ENCODE measurements at regions not wholly inside any gene's neighbourhood (a gene's known extent, or its start where the extent isn't known, plus 50 kb on each side); places are given as distances from the start of the nearest gene placed in this dataset.

DNA sequence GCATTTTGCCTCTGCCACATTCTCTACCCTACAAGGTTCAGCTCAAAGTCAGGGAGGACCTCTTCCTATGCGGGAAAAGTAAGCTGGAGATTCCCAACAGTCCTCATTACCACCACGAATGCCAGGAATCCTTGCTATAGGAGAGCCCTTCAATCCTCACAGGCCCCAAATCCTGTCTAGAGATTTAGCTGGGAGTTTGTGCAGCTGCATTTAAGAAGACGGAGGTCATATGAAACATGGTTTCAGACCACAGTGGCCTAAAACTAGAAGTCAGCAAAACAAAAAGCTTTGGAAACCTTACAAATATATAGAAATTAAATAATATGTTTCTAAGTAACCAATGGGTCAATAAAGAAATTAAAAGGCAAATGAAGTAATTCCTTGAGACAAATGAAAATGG, 415.3 kb upstream of the SETBP1 start:
- TF ChIP-seq EP300 (IDR thresholded peaks at IDR 0.05): no peak
- TF ChIP-seq, protein P1, sequence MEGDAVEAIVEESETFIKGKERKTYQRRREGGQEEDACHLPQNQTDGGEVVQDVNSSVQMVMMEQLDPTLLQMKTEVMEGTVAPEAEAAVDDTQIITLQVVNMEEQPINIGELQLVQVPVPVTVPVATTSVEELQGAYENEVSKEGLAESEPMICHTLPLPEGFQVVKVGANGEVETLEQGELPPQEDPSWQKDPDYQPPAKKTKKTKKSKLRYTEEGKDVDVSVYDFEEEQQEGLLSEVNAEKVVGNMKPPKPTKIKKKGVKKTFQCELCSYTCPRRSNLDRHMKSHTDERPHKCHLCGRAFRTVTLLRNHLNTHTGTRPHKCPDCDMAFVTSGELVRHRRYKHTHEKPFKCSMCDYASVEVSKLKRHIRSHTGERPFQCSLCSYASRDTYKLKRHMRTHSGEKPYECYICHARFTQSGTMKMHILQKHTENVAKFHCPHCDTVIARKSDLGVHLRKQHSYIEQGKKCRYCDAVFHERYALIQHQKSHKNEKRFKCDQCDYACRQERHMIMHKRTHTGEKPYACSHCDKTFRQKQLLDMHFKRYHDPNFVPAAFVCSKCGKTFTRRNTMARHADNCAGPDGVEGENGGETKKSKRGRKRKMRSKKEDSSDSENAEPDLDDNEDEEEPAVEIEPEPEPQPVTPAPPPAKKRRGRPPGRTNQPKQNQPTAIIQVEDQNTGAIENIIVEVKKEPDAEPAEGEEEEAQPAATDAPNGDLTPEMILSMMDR (IDR thresholded peaks at IDR 0.05): no peak
- TF ChIP-seq POLR2AphosphoS5 (IDR thresholded peaks at IDR 0.05): no peak
- no peak for TF ChIP-seq POLR2A (IDR thresholded peaks at IDR 0.05)
- WGBS: 89% methylated on average over 3 of the region's 3 CpGs
- Histone ChIP-seq H3K27ac (no peak overlapping the region), H3K27me3 (no peaks in the 10 kb centered on the region), H3K36me3 (no peaks in the 10 kb centered on the region), H3K4me1 (no peaks in the 10 kb centered on the region), H3K9me3 (peaks cover 7% of the 10 kb centered on the region), H3K4me3 (no peak overlapping the region)
- DNase-seq (ENCODE audit: low spot score in 2 of 2): no peak

DNA sequence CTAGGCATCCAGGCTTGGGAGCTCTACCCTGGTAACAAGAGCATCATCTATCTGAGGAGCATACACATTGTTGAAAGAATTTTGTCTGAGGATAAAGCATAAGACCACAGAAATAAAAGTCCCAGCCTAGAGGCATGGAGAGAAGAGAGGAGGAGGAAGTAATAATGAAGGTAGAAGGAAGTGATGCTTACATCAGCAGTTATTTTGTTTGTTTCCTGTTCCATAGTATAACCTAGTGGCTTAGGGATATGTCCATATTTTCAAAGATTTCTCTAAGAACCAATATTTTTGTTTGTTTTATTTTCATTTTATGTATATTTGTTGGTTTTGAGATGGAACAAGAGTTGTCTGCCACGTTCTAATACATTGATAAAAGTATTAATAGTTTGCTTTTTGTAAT, 407.4 kb upstream of the SETBP1 start:
- TF ChIP-seq POLR2AphosphoS5 (IDR thresholded peaks at IDR 0.05): no peak
- TF ChIP-seq, protein P1 (IDR thresholded peaks at IDR 0.05): no peak
- no peak for TF ChIP-seq EP300 (IDR thresholded peaks at IDR 0.05)
- TF ChIP-seq POLR2A (IDR thresholded peaks at IDR 0.05): no peak
- no peaks in the 10 kb centered on the region for H3K36me3 ChIP-seq
- no peaks in the 10 kb centered on the region for H3K9me3 ChIP-seq
- no peak overlapping the region for H3K4me3 ChIP-seq
- H3K27ac ChIP-seq: no peak overlapping the region
- no peaks in the 10 kb centered on the region for H3K27me3 ChIP-seq
- WGBS: 71% methylated on average over 1 of the region's 1 CpG
- no peaks in the 10 kb centered on the region for H3K4me1 ChIP-seq
- no peak for DNase-seq (ENCODE audit: low spot score in 2 of 2)

DNA sequence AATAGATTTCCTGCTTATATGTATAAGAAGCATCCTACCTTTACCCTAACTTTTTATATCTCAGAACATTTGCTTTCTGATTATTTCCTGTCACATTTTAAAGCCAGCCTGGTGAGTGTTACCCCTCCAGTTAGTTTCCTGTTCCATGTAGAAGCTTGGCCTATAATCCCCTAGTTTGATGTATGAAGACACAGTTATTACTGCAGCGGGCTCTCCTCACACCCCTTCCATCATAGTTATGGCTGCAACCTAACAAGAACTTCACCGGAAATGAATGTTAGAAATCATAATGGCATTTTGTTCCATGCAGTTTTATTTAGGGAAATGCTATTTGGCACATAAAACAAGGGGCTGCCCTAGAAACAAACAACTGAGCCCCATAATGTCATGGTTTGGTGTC, 400.2 kb upstream of the SETBP1 start:
- WGBS: 78% methylated on average over 2 of the region's 2 CpGs
- Histone ChIP-seq H3K4me1 (no peaks in the 10 kb centered on the region), H3K4me3 (no peak overlapping the region), H3K27me3 (no peaks in the 10 kb centered on the region), H3K36me3 (no peaks in the 10 kb centered on the region), H3K9me3 (no peaks in the 10 kb centered on the region), H3K27ac (no peak overlapping the region)
- DNase-seq (ENCODE audit: low spot score in 2 of 2): no peak
- TF ChIP-seq EP300 (IDR thresholded peaks at IDR 0.05) (no peak), POLR2AphosphoS5 (IDR thresholded peaks at IDR 0.05) (no peak), POLR2A (IDR thresholded peaks at IDR 0.05) (no peak)
- TF ChIP-seq, protein P1 (IDR thresholded peaks at IDR 0.05): no peak

DNA sequence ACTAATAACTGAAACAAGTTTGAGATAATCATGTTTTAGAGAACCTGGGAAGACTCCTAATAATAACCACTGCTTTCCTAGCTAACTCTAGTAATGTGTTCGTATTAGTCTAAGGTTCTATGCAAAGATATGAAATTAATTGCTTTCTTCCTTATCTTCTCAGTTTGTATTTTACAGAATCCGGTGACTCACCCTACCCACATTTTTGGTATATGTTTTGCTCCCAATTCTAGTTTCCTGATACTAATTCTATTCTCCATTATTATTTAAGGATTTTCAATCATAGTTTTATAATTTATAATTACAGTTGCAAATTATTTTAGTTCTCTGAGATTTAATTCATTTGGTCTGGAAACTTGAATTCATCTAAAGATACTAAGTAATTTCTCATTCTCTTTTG, 394.6 kb upstream of the SETBP1 start:
- no peak for DNase-seq (ENCODE audit: low spot score in 2 of 2)
- Histone ChIP-seq H3K27ac (no peak overlapping the region), H3K4me3 (no peak overlapping the region), H3K36me3 (no peaks in the 10 kb centered on the region), H3K9me3 (no peaks in the 10 kb centered on the region), H3K27me3 (no peaks in the 10 kb centered on the region), H3K4me1 (no peaks in the 10 kb centered on the region)
- 94% methylated on average over 2 of the region's 2 CpGs for WGBS
- TF ChIP-seq POLR2A (IDR thresholded peaks at IDR 0.05) (no peak), POLR2AphosphoS5 (IDR thresholded peaks at IDR 0.05) (no peak), EP300 (IDR thresholded peaks at IDR 0.05) (no peak)
- TF ChIP-seq, protein P1 (IDR thresholded peaks at IDR 0.05): no peak

DNA sequence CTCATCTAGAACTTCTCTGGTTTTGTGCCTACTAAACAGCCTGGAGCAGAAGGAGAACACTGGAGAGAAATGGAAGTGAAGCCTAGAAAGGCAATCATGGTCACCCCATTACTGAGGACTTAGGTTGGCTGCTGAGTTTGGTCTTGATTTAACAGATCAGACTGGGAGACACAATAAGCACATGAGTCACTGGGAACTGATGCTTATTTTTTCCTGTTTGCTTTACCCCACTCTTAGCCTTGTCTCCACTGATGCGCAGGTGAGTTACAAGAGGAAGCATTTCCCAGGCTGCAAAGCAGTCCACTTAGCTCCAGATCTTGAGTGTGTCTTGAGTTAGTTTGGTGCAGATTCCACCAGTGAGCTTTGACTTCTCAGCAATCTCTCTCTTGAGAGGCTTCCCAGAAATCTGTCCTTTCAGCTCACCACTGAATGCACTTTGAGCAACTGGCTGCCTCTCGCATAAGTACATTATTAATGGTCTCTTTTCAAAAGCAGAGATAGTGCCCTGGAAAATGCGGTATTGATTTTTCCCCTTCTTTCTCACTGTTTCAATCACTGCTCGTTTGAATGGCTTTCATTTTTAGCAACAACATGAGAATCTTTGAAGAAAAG, 390.2 kb upstream of the SETBP1 start:
- Histone ChIP-seq H3K4me1 (no peaks in the 10 kb centered on the region), H3K36me3 (no peaks in the 10 kb centered on the region), H3K4me3 (no peak overlapping the region), H3K9me3 (no peaks in the 10 kb centered on the region), H3K27me3 (no peaks in the 10 kb centered on the region), H3K27ac (no peak overlapping the region)
- no peak for DNase-seq (ENCODE audit: low spot score in 2 of 2)
- TF ChIP-seq POLR2AphosphoS5 (IDR thresholded peaks at IDR 0.05) (no peak), POLR2A (IDR thresholded peaks at IDR 0.05) (no peak), EP300 (IDR thresholded peaks at IDR 0.05) (no peak)
- TF ChIP-seq, protein P1 (IDR thresholded peaks at IDR 0.05): no peak
- 88% methylated on average over 4 of the region's 4 CpGs for WGBS

All from suprapubic skin (tissue), 4 donors.